ENCODE measurements at regions not wholly inside any gene's neighbourhood (a gene's known extent, or its start where the extent isn't known, plus 50 kb on each side); places are given as distances from the start of the nearest gene placed in this dataset.

GRCh38 chr10:61166065-61166464, 222.1 kb upstream of the RHOBTB1 start:
- Mint-ChIP-seq H3K27me3 (ENCODE audit: unreplicated experiment) (peaks cover 2% of the 10 kb centered on the region), H3K9me3 (ENCODE audit: unreplicated experiment) (no peaks in the 10 kb centered on the region)
- TF ChIP-seq CTCF (IDR thresholded peaks at IDR 0.05; ENCODE audit: unreplicated experiment) = no peak

DNA sequence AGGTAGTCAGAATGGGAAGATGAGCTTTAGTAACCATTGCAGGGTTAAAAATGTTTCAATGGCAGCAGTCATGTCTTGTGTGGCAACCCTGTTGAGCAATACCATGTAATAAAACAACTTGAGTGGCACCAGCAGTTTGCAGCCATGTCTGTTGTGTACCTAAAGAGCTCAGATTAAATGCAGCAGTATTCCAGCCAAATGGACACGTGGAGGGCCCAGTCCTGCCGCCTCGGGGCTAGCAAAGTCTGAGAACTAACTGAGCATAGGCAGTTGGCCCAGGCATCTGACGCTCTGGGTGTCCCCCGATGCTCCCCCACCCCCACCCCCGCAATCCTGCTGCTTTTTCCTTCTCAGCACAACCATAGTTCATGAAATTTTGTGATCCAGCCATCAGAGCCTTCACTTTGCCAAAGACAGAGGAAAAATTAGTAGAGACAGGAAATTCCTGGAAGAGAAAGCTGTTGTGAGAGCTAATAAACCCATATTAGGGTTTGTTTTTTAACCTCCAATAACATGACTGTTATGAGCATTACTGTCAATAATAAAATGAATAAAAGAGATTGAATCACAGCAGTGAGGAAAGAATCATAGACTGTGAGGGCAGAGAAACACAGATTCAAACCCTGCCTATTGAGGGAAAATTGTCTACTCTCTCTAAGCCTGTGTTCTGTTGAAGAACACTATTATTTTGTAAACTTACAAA, 220.6 kb upstream of the RHOBTB1 start:
- H3K4me1 Mint-ChIP-seq (ENCODE audit: unreplicated experiment) = no peaks in the 10 kb centered on the region
- peaks cover 2% of the 10 kb centered on the region for H3K27me3 Mint-ChIP-seq (ENCODE audit: unreplicated experiment)
- no peak for DNase-seq (ENCODE audit: low spot score)
- H3K27ac Mint-ChIP-seq (ENCODE audit: unreplicated experiment) = no peak overlapping the region
- no peak overlapping the region for H3K4me3 Mint-ChIP-seq (ENCODE audit: unreplicated experiment)
- TF ChIP-seq CTCF (IDR thresholded peaks at IDR 0.05; ENCODE audit: unreplicated experiment) = no peak
- H3K36me3 Mint-ChIP-seq (ENCODE audit: low read depth, unreplicated experiment) = no peaks in the 10 kb centered on the region
- H3K9me3 Mint-ChIP-seq (ENCODE audit: unreplicated experiment) = no peaks in the 10 kb centered on the region

More at GRCh38 chr10:61166065-61166464, 222.1 kb upstream of the RHOBTB1 start:
- no peaks in the 10 kb centered on the region for H3K4me1 Mint-ChIP-seq (ENCODE audit: unreplicated experiment)
- no peak overlapping the region for H3K4me3 Mint-ChIP-seq (ENCODE audit: unreplicated experiment)
- H3K36me3 Mint-ChIP-seq (ENCODE audit: low read depth, unreplicated experiment) = no peaks in the 10 kb centered on the region
- no peak overlapping the region for H3K27ac Mint-ChIP-seq (ENCODE audit: unreplicated experiment)
- no peak for DNase-seq (ENCODE audit: low spot score)

DNA sequence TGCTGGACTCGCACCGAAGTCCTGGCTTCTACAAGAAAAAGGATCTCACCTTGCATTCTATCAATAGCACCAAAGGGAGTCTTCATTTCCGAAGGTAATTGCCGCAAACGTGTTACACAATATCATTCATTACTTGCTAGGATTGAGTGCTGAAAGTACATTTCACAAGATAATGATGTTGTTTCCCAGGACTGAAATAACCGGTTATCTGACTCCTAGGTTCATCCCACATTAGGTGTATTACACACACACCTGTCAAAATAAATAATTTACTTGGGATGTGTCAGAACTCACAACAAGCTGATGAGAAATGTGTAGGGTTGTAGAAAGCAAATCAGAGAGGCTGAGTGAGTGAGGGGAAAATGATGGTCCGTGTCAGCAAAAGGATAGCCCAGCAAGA, 219.4 kb upstream of the RHOBTB1 start:
- TF ChIP-seq CTCF (IDR thresholded peaks at IDR 0.05; ENCODE audit: unreplicated experiment) = no peak
- Mint-ChIP-seq H3K36me3 (ENCODE audit: low read depth, unreplicated experiment) (no peaks in the 10 kb centered on the region), H3K27me3 (ENCODE audit: unreplicated experiment) (peaks cover 2% of the 10 kb centered on the region), H3K9me3 (ENCODE audit: unreplicated experiment) (no peaks in the 10 kb centered on the region), H3K4me1 (ENCODE audit: unreplicated experiment) (no peaks in the 10 kb centered on the region), H3K4me3 (ENCODE audit: unreplicated experiment) (no peak overlapping the region), H3K27ac (ENCODE audit: unreplicated experiment) (no peak overlapping the region)
- no peak for DNase-seq (ENCODE audit: low spot score)

DNA sequence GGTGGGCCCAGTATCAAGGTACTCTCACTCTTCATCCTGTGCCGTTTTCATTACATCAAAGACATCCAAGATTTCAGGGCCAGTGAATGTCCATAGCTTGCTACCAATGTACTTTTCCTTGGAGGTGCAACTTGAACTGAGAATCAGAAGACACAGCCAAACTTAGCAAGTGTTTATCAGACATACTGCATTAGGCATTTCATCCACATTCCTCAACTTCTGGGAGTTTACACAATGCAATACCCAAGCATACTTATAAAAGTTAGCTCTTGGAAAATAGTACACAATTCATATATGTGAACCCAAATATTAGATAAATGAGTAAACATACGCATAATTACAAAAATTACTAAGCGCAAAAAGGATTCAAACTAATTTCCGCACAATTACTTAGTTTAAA, 216.3 kb upstream of the RHOBTB1 start:
- no peaks in the 10 kb centered on the region for H3K4me1 Mint-ChIP-seq (ENCODE audit: unreplicated experiment)
- H3K36me3 Mint-ChIP-seq (ENCODE audit: low read depth, unreplicated experiment) = no peaks in the 10 kb centered on the region
- H3K27me3 Mint-ChIP-seq (ENCODE audit: unreplicated experiment) = peaks cover 2% of the 10 kb centered on the region
- no peak for TF ChIP-seq CTCF (IDR thresholded peaks at IDR 0.05; ENCODE audit: unreplicated experiment)
- no peaks in the 10 kb centered on the region for H3K9me3 Mint-ChIP-seq (ENCODE audit: unreplicated experiment)
- no peak overlapping the region for H3K27ac Mint-ChIP-seq (ENCODE audit: unreplicated experiment)
- no peak overlapping the region for H3K4me3 Mint-ChIP-seq (ENCODE audit: unreplicated experiment)
- no peak for DNase-seq (ENCODE audit: low spot score)

- Mint-ChIP-seq H3K36me3 (ENCODE audit: low read depth, unreplicated experiment) (no peaks in the 10 kb centered on the region), H3K27ac (ENCODE audit: unreplicated experiment) (no peak overlapping the region), H3K9me3 (ENCODE audit: unreplicated experiment) (no peaks in the 10 kb centered on the region), H3K27me3 (ENCODE audit: unreplicated experiment) (peaks cover 2% of the 10 kb centered on the region), H3K4me3 (ENCODE audit: unreplicated experiment) (no peak overlapping the region), H3K4me1 (ENCODE audit: unreplicated experiment) (no peaks in the 10 kb centered on the region)
- no peak for TF ChIP-seq CTCF (IDR thresholded peaks at IDR 0.05; ENCODE audit: unreplicated experiment)
- no peak for DNase-seq (ENCODE audit: low spot score)
Observed at GRCh38 chr10:61159253-61159652, 215.3 kb upstream of the RHOBTB1 start.
